ENCODE measurements at regions not wholly inside any gene's neighbourhood (a gene's known extent, or its start where the extent isn't known, plus 50 kb on each side); places are given as distances from the start of the nearest gene placed in this dataset.
A peak's percentile ranks its signal among the peaks of the same experiment; 100 is the strongest.

DNA sequence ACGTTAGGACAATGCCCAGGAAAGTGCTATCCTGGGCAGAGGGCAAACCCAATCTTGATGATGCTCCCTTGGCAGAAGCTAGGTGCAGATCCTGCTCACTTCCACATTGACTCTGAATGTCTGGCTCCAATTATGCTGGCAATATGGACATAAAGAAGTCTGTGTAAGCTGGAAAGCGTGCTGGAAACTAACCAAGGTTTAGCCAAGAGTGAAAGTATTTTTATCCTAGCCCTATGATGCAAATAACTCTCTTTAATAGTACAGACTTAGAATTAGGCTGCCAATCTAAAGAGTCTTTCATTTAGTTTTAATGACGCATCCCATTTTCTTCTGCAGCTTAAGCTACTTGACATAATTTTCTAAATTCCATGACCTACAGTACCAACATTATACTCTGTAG is 571.8 kb downstream of the TUSC7 start:
- WGBS (ENCODE audit: low lambda C conversion rate): 45% methylated on average over 3 of the region's 3 CpGs
- POLR2A ChIA-PET: no interaction called here
- no peaks in the 10 kb centered on the region for H3F3A ChIP-seq (replicated peaks; ENCODE audit: insufficient read depth)
- no peaks in the 10 kb centered on the region for H3K36me3 ChIP-seq (replicated peaks in 1 of 2; ENCODE audit: control insufficient read depth in 1 of 2, insufficient read depth in 2 of 2, low read length in 1 of 2)
- H3K27me3 ChIP-seq (ENCODE audit: insufficient read depth): no peaks in the 10 kb centered on the region
- H3K4me2 ChIP-seq: no peak overlapping the region
- H3K4me1 ChIP-seq (ENCODE audit: control insufficient read depth in 1 of 2, insufficient read depth in 2 of 2, low read depth in 1 of 2, low read length in 1 of 2): peaks cover 0 to 52% of the 10 kb centered on the region in 2 experiments; a peak in 2 of 4 replicates
- no peak overlapping the region for H3K9ac ChIP-seq
- no peaks in the 10 kb centered on the region for H4K20me1 ChIP-seq (ENCODE audit: insufficient read depth)
- H3K27ac ChIP-seq (ENCODE audit: low read depth in 2 of 2, low read length in 1 of 2): peak overlapping the region in 1 of 2 experiments; percentile 70; a peak in 2 of 4 replicates
- H3K79me2 ChIP-seq (ENCODE audit: insufficient read depth): no peaks in the 10 kb centered on the region
- H2AFZ ChIP-seq (ENCODE audit: low read depth): no peak overlapping the region
- DNase-seq: no peak
- H3K9me3 ChIP-seq: no peaks in the 10 kb centered on the region
- TF ChIP-seq RFX5 (IDR thresholded peaks at IDR 0.05; ENCODE audit: low read length) (no peak), ELF1 (IDR thresholded peaks at IDR 0.05) (no peak), NRF1 (IDR thresholded peaks at IDR 0.05; ENCODE audit: low read depth, low read length) (no peak), NFIC (IDR thresholded peaks at IDR 0.05; ENCODE audit: borderline replicate concordance) (no peak; the same call in 1 of the 2 replicates), CHD2 (IDR thresholded peaks at IDR 0.05; ENCODE audit: low read length, partially characterized antibody) (no peak), FOXM1 (IDR thresholded peaks at IDR 0.05; ENCODE audit: low read depth) (no peak), EP300 (IDR thresholded peaks at IDR 0.05; ENCODE audit: borderline replicate concordance in 1 of 2, low read depth in 1 of 2, low read length in 1 of 2) (peak in 1 of 2 experiments; percentile 22; a peak in 1 of 4 replicates), TCF12 (IDR thresholded peaks at IDR 0.05) (peak; percentile 51; the same call in 1 of the 2 replicates), RCOR1 (IDR thresholded peaks at IDR 0.05; ENCODE audit: low read length) (peak; percentile 50; the same call in 1 of the 2 replicates), GATA2 (CRISPR knock-in tag; IDR thresholded peaks at IDR 0.05) (no peak), YY1 (IDR thresholded peaks at IDR 0.05; ENCODE audit: low read depth) (no peak), RAD21 (IDR thresholded peaks at IDR 0.05; ENCODE audit: low read length) (0 out of 2 replicates have a peak, but pooled peaks have one; percentile 14)
- TF ChIP-seq, protein P1, sequence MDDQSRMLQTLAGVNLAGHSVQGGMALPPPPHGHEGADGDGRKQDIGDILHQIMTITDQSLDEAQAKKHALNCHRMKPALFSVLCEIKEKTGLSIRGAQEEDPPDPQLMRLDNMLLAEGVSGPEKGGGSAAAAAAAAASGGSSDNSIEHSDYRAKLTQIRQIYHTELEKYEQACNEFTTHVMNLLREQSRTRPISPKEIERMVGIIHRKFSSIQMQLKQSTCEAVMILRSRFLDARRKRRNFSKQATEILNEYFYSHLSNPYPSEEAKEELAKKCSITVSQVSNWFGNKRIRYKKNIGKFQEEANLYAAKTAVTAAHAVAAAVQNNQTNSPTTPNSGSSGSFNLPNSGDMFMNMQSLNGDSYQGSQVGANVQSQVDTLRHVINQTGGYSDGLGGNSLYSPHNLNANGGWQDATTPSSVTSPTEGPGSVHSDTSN (IDR thresholded peaks at IDR 0.05): no peak
- H3K4me3 ChIP-seq (ENCODE audit: low read depth in 2 of 2, low read length in 1 of 2): no peak overlapping the region; a peak in 1 of 4 replicates
- no peaks in the 10 kb centered on the region; the same call in 1 of the 2 replicates for H3K9me2 ChIP-seq
- CTCF ChIA-PET: interaction anchor here (2.4 kb wide), 1 partner anchor 10 kb away, joined by 6 read pairs; no protein-coding TSS in a partner anchor

DNA sequence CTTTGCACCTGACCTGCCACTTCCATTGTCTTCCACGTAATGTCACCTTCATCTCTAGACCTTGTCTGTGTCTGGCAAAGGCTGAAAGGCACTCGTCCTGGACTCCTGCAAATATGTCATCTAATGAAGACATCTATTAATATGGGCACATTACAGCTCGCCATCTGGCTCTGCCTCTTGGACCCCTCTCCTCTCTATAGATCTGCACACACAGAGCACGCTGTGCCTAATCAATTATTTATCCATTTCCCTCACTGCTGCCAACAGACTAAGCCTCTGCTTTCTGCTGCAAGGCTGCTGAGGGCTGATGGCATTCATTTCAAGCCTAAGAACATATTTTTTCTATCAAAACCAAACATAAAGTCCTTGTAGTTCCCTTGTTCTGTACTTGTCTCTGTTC is 573.0 kb downstream of the TUSC7 start:
- no peaks in the 10 kb centered on the region; the same call in 1 of the 2 replicates for H3K9me2 ChIP-seq
- no peaks in the 10 kb centered on the region for H3K9me3 ChIP-seq
- peaks cover 0 to 54% of the 10 kb centered on the region in 2 experiments; a peak in 2 of 4 replicates for H3K4me1 ChIP-seq (ENCODE audit: control insufficient read depth in 1 of 2, insufficient read depth in 2 of 2, low read depth in 1 of 2, low read length in 1 of 2)
- H3F3A ChIP-seq (replicated peaks; ENCODE audit: insufficient read depth): no peaks in the 10 kb centered on the region
- H4K20me1 ChIP-seq (ENCODE audit: insufficient read depth): no peaks in the 10 kb centered on the region
- ChIA-PET POLR2A (no interaction called here), CTCF (no interaction called here)
- H3K36me3 ChIP-seq (replicated peaks in 1 of 2; ENCODE audit: control insufficient read depth in 1 of 2, insufficient read depth in 2 of 2, low read length in 1 of 2): no peaks in the 10 kb centered on the region
- H3K27ac ChIP-seq (ENCODE audit: low read depth in 2 of 2, low read length in 1 of 2): peak overlapping the region in 1 of 2 experiments; percentile 68; a peak in 2 of 4 replicates
- H3K27me3 ChIP-seq (ENCODE audit: insufficient read depth): no peaks in the 10 kb centered on the region
- no peaks in the 10 kb centered on the region for H3K79me2 ChIP-seq (ENCODE audit: insufficient read depth)
- H2AFZ ChIP-seq (ENCODE audit: low read depth): no peak overlapping the region
- H3K4me3 ChIP-seq (ENCODE audit: low read depth in 2 of 2, low read length in 1 of 2): no peak overlapping the region
- WGBS (ENCODE audit: low lambda C conversion rate): 67% methylated on average over 4 of the region's 4 CpGs
- no peak for DNase-seq
- H3K4me2 ChIP-seq: no peak overlapping the region
- no peak overlapping the region for H3K9ac ChIP-seq
- TF ChIP-seq RXRA (IDR thresholded peaks at IDR 0.05; ENCODE audit: borderline replicate concordance, low read depth) (no peak), RAD21 (IDR thresholded peaks at IDR 0.05; ENCODE audit: low read length) (no peak), RFX5 (IDR thresholded peaks at IDR 0.05; ENCODE audit: low read length) (no peak)
- TF ChIP-seq, protein P2, sequence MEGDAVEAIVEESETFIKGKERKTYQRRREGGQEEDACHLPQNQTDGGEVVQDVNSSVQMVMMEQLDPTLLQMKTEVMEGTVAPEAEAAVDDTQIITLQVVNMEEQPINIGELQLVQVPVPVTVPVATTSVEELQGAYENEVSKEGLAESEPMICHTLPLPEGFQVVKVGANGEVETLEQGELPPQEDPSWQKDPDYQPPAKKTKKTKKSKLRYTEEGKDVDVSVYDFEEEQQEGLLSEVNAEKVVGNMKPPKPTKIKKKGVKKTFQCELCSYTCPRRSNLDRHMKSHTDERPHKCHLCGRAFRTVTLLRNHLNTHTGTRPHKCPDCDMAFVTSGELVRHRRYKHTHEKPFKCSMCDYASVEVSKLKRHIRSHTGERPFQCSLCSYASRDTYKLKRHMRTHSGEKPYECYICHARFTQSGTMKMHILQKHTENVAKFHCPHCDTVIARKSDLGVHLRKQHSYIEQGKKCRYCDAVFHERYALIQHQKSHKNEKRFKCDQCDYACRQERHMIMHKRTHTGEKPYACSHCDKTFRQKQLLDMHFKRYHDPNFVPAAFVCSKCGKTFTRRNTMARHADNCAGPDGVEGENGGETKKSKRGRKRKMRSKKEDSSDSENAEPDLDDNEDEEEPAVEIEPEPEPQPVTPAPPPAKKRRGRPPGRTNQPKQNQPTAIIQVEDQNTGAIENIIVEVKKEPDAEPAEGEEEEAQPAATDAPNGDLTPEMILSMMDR (IDR thresholded peaks at IDR 0.05): no peak
- TF ChIP-seq, protein P3, sequence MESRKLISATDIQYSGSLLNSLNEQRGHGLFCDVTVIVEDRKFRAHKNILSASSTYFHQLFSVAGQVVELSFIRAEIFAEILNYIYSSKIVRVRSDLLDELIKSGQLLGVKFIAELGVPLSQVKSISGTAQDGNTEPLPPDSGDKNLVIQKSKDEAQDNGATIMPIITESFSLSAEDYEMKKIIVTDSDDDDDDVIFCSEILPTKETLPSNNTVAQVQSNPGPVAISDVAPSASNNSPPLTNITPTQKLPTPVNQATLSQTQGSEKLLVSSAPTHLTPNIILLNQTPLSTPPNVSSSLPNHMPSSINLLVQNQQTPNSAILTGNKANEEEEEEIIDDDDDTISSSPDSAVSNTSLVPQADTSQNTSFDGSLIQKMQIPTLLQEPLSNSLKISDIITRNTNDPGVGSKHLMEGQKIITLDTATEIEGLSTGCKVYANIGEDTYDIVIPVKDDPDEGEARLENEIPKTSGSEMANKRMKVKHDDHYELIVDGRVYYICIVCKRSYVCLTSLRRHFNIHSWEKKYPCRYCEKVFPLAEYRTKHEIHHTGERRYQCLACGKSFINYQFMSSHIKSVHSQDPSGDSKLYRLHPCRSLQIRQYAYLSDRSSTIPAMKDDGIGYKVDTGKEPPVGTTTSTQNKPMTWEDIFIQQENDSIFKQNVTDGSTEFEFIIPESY (IDR thresholded peaks at IDR 0.05; ENCODE audit: borderline replicate concordance, low read depth): no peak
- TF ChIP-seq, protein P4, sequence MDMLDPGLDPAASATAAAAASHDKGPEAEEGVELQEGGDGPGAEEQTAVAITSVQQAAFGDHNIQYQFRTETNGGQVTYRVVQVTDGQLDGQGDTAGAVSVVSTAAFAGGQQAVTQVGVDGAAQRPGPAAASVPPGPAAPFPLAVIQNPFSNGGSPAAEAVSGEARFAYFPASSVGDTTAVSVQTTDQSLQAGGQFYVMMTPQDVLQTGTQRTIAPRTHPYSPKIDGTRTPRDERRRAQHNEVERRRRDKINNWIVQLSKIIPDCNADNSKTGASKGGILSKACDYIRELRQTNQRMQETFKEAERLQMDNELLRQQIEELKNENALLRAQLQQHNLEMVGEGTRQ (IDR thresholded peaks at IDR 0.05; ENCODE audit: borderline replicate concordance, low read depth, low read length): no peak
